ENCODE measurements at regions not wholly inside any gene's neighbourhood (a gene's known extent, or its start where the extent isn't known, plus 50 kb on each side); places are given as distances from the start of the nearest gene placed in this dataset.
"Not testable (repeated sequence)": the region's sequence is repeated elsewhere in the genome, so short reads cannot be mapped to it uniquely, and the experiment has no call there.

DNA sequence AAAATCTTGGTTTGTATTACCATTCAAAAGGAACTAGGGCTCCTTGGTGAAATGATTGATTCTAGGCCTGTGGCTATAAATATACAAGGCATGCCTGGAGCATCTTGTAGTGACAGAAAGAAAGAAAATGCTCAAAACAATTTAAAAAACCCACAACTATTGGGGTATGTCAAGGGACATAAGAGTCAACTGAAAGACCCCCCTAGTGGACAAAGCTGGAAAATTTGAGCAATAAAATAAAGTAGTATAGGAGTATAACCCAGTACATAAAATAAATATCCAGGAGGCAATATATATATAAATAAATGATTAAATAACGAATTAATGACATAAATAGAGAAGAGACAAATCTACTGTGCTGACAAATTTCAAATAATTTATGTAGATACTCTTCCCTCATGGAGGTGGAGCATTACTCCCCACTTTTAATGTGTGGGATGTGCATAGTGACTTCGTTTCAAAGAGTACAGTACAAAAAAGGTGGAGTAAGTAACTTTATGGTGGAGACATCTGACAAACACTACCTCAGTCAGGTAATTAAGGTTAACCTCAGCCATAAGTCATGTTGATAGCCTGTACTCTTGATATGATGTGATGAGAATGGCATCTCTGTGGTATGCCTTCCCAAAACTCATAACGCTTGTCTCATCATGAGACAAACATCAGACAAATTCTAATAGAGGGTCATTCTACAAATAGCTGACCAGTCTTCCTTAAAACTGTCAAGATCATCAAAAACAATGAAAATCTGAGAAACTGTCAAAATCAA is 185.0 kb upstream of the GLRA2 start:
- DNase-seq (ENCODE audit: low read depth in 1 of 2, low spot score in 1 of 2) = no peak
- TF ChIP-seq JUND (IDR thresholded peaks at IDR 0.05; ENCODE audit: low read depth) = no peak
- in situ Hi-C loops (cut with HindIII; ENCODE audit: low pct_unique_long_range_greater_than_20kb, low sequenced_read_pairs) = no loop called here

DNA sequence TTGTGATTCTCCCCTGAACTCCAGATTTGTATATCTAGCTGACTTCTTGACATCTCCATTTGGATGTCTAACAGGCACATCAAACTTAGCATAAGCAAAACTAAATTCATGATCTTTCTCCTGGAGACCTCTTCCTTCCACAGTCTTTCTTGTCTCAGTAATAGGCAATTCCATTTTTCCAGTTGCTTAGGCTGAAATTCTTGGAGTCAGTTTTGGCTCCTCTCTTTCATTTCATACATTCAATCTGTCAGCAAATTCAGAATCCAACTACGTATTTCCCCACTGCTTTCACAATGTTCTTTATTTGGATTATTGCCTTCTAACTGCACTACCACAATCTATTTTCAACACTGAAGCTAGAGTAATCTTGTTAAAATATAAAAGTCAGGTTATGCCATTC is 219.9 kb upstream of the GLRA2 start:
- no peak for DNase-seq (ENCODE audit: low read depth in 1 of 2, low spot score in 1 of 2)
- no peak for TF ChIP-seq JUND (IDR thresholded peaks at IDR 0.05; ENCODE audit: low read depth)
- in situ Hi-C loops (cut with HindIII; ENCODE audit: low pct_unique_long_range_greater_than_20kb, low sequenced_read_pairs) = no loop called here

DNA sequence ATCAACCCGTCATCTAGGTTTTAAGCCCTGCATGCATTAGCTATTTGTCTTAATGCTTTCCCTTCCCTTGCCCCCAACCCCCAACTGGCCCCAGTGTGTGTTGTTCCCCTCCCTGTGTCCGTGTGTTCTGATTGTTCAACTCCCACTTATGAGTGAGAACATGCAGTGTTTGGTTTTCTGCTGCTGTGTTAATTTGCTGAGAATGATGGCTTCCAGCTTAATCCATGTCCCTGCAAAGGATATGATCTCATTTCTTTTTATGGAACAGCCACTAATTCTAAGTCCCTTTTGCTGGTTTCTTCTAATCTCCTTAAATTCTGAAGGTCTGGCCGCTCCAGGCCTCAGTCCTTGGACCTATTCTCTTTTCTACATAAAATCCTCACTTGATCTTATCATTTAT is 220.4 kb upstream of the GLRA2 start:
- in situ Hi-C loops (cut with HindIII; ENCODE audit: low pct_unique_long_range_greater_than_20kb, low sequenced_read_pairs); DNase-seq (ENCODE audit: low read depth in 1 of 2, low spot score in 1 of 2): not testable (repeated sequence)

DNA sequence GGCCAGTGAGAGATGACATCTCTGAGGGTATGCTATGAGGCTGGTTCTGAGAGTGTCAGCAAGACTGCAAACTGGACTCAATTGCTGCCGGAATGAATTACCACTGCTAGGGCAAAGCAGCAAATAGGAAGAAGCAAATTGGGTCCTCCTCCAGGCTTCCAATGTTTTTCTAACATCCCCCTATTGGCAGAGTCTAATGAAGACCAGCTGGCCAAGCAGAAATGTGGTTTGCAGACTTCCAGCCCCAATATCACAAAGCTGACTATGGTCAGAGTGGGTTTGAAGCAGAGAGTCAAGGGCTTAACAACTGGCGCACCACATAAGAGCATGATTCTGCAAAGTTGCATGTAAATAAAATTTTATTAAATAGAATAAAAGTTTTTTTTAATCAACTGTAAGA is 225.4 kb upstream of the GLRA2 start:
- no peak for DNase-seq (ENCODE audit: low read depth in 1 of 2, low spot score in 1 of 2)
- no peak for TF ChIP-seq JUND (IDR thresholded peaks at IDR 0.05; ENCODE audit: low read depth)
- in situ Hi-C loops (cut with HindIII; ENCODE audit: low pct_unique_long_range_greater_than_20kb, low sequenced_read_pairs) = no loop called here

DNA sequence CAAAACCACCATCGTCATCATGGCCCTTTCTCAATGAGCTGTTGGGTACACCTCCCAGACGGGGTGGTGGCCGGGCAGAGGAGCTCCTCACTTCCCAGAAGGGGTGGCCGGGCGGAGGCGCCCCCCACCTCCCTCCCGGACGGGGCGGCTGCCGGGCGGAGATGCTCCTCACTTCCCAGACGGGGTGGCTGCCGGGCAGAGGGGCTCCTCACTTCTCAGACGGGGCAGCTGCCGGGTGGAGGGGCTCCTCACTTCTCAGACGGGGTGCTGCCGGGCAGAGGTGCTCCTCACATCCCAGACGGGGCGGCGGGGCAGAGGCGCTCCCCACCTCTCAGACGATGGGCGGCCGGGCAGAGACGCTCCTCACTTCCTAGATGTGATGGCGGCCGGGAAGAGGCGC is 226.8 kb upstream of the GLRA2 start:
- in situ Hi-C loops (cut with HindIII; ENCODE audit: low pct_unique_long_range_greater_than_20kb, low sequenced_read_pairs) = not testable (repeated sequence)

DNA sequence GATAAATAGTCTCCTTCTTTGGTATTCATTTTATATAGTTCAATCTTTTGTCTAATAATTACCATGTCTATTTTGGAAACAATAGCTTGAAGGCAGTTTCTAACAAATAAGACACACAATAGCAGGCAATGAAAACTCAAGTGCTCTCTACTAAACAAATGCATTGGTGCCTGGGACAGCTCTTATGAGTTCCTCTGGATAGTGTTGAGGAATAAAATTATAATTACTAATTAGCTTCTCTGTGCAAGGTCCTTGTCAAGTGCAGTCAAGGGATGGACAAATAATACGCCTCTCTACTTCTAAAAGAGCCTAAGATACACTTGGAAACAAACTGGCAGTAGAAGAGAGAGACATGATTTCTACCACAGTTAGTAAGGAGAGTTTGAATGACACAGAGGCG is 229.0 kb upstream of the GLRA2 start:
- in situ Hi-C loops (cut with HindIII; ENCODE audit: low pct_unique_long_range_greater_than_20kb, low sequenced_read_pairs) = no loop called here
- no peak for TF ChIP-seq JUND (IDR thresholded peaks at IDR 0.05; ENCODE audit: low read depth)
- DNase-seq (ENCODE audit: low read depth in 1 of 2, low spot score in 1 of 2) = no peak

More for the DNA sequence above, 226.8 kb upstream of the GLRA2 start:
- not testable (repeated sequence) for DNase-seq (ENCODE audit: low read depth in 1 of 2, low spot score in 1 of 2)

DNA sequence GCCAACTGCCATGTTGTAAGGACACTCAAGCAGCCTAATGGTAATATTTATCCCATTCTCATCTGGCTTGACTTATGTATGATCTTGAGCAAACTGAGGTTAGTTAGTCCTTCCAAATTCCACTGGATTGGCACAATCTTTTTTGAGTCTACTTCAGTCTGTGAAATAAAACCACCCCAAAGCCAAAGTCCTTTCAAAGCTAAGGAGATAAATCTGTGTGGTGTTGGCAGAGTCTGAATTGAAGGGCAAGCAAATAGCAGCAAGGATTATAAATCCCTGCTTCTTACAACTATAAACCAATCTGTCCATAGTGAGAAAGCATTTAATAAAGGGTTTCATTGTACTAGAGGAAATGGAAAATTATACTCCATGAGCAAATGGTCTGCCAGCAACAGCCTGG is 233.9 kb upstream of the GLRA2 start:
- in situ Hi-C loops (cut with HindIII; ENCODE audit: low pct_unique_long_range_greater_than_20kb, low sequenced_read_pairs) = no loop called here
- DNase-seq (ENCODE audit: low read depth in 1 of 2, low spot score in 1 of 2) = no peak
- TF ChIP-seq JUND (IDR thresholded peaks at IDR 0.05; ENCODE audit: low read depth) = no peak

DNA sequence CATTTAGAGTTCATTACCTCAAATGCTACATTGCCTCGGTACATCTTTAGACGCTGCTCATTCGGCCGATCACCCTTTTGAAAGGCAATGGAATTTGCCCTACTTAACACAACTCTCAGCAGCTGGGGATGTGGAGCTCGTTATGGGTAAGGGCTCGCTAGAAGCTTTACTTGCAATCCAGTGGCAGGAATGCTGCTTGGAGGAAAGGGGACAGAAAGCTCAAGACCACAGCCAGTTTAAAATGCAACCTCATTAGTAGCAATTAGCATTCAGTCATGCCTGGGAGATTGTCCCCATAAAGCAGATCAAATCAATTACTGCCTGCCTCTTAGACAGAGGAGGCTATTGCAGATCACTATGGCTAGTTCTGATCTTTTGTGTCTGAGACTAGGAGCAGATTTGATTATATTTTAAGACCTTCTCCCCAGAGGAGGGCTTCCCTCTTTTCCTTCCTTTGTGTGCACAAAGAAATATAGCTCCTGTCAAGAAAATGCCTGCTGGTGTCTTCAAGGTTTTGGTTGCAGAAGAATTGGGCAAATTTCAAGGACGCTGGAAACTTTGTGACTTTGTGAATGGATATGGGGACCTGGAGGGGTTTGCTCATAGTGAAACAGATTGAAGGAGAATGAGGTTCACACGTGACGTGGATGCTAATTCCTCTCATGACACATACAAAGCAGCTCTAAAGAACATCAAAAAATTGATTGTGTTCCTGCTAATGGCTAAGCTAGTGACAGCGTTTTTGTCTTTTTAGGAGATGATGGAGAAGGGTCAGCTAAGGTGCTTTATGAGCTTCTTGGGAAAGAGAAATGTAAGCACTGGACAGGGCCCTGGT is 237.5 kb upstream of the GLRA2 start:
- TF ChIP-seq JUND (IDR thresholded peaks at IDR 0.05; ENCODE audit: low read depth) = no peak
- no peak for DNase-seq (ENCODE audit: low read depth in 1 of 2, low spot score in 1 of 2)
- in situ Hi-C loops (cut with HindIII; ENCODE audit: low pct_unique_long_range_greater_than_20kb, low sequenced_read_pairs) = no loop called here

DNA sequence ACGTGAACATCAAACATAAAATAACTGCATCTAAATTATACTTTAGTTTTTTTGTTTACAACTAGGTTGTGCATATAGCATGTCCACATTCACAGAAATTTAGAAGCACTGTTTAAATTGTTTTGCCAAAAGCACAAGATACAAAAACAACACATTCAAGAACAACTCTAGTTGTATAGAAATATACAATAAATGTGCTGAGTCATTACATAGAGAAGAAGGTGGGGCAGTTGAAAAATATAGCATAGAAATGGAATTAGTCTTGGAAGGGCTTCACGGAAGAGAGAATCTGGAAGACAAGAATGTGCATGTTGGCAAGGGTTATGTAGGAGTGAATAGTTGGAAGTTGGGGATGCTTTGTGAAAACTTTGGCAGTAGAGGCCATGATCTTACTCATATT is 239.0 kb upstream of the GLRA2 start:
- in situ Hi-C loops (cut with HindIII; ENCODE audit: low pct_unique_long_range_greater_than_20kb, low sequenced_read_pairs) = no loop called here
- no peak for TF ChIP-seq JUND (IDR thresholded peaks at IDR 0.05; ENCODE audit: low read depth)
- DNase-seq (ENCODE audit: low read depth in 1 of 2, low spot score in 1 of 2) = no peak

DNA sequence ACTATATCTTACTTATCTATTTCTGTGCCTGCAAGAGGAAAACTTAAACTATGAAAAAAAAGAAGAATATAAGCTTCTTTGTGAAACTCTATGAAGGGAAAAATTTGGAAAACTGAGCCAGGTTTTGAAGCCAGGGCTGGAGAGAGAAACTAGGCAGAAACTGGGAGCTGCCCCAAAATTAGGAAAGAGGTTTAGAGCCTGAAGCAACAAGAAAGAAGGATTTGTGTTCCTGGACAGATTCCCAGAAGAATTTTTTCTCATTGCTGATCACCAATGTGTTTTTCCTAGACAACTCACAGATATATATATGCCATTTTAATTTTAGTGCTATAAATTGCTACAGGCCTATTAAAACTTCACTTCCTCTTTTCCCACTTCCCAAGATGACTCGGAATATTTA is 245.0 kb upstream of the GEMIN8 start:
- no peak for DNase-seq (ENCODE audit: low read depth in 1 of 2, low spot score in 1 of 2)
- in situ Hi-C loops (cut with HindIII; ENCODE audit: low pct_unique_long_range_greater_than_20kb, low sequenced_read_pairs) = no loop called here
- TF ChIP-seq JUND (IDR thresholded peaks at IDR 0.05; ENCODE audit: low read depth) = no peak

DNA sequence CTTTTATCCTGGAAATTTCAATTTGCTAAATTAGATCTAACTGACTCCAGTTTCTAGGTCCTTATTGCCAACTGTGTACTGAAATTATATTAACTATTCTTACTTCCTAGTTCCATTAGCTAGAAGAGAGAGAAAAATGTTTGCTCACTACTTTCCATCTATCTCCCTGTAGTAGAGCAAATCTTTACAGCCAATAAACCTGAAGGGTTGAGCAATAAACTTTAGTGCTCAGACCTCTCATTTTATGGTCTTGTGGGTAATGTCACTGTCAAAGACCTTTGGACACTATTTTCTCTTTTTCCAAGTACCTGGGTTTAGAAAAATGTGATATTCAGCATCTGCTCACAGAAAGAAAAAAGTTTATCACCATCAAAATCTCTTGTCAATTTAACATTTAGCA is 237.5 kb upstream of the GEMIN8 start:
- no peak for TF ChIP-seq JUND (IDR thresholded peaks at IDR 0.05; ENCODE audit: low read depth)
- in situ Hi-C loops (cut with HindIII; ENCODE audit: low pct_unique_long_range_greater_than_20kb, low sequenced_read_pairs) = no loop called here
- no peak for DNase-seq (ENCODE audit: low read depth in 1 of 2, low spot score in 1 of 2)

DNA sequence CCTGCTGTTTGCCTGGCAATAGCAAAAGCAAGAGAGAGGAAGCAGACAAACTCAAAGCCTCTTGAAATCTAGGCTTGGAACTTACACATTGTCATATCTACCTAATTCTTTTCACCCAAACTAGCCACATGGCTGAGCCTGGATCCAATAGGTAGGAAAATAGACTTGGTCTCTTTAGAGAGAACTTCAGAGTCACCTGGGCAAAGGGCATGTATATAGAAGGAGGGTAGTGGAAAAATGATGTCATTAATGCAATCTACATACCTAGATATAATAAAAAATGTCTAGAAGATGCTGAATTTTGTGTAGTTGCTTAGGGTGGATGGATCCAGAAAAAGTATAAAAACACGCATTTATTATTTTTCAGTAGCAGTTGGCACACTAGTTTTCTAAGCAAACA is 237.0 kb upstream of the GEMIN8 start:
- in situ Hi-C loops (cut with HindIII; ENCODE audit: low pct_unique_long_range_greater_than_20kb, low sequenced_read_pairs) = no loop called here
- TF ChIP-seq JUND (IDR thresholded peaks at IDR 0.05; ENCODE audit: low read depth) = no peak
- DNase-seq (ENCODE audit: low read depth in 1 of 2, low spot score in 1 of 2) = no peak

DNA sequence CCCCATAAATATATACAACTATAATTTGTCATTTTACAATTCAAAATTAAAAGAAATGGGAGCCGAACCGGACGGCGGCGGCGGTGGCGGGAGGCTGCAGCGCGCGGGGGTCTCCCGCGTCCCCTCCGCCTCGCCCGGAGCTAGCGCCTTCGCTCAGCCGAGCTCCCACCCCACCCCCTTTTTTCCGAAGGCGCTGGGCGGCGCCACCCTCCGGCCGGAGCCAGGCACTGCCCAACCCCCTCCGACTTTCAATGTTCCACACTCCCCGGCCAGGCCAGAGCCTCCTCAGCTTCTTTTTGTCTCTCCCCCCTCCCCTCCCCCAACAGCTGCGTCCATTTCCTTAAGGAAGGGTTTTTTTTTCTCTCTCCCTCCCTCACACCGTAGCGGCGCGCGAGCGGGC is 214.1 kb upstream of the GEMIN8 start:
- no peak for TF ChIP-seq JUND (IDR thresholded peaks at IDR 0.05; ENCODE audit: low read depth)
- in situ Hi-C loops (cut with HindIII; ENCODE audit: low pct_unique_long_range_greater_than_20kb, low sequenced_read_pairs) = no loop called here
- no peak for DNase-seq (ENCODE audit: low read depth in 1 of 2, low spot score in 1 of 2)
